ENCODE measurements at regions not wholly inside any gene's neighbourhood (a gene's known extent, or its start where the extent isn't known, plus 50 kb on each side); places are given as distances from the start of the nearest gene placed in this dataset.

DNA sequence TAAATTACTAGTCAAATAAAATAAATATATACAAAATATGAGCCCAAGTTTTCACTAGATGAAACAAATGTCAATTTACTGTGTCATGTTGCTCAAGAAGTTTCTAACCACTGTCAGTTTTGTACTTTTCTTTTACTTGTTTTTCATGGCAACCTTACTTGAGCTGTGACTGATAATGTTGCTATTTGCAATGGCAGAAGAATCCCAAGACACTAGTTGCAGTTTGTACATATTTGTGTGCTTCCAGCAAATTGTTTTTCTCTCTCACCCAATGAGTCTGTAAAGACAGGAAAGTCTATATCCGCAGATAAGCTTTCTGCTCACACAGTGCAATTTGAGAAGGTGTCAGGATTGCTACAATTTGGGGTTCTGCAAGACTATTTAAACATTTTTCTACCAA, 338.6 kb upstream of the PCSK5 start:
- in situ Hi-C loops (cut with HindIII; ENCODE audit: extremely low pct_ligation_motif_present, low pct_unique_long_range_greater_than_20kb) = no loop called here
- CTCF ChIA-PET (ENCODE audit: low intra/inter-chr PET ratio, low total read pairs) = no interaction called here
- FAIRE-seq = no peak

More for the DNA sequence above, 338.6 kb upstream of the PCSK5 start:
- TF ChIP-seq, protein P1, sequence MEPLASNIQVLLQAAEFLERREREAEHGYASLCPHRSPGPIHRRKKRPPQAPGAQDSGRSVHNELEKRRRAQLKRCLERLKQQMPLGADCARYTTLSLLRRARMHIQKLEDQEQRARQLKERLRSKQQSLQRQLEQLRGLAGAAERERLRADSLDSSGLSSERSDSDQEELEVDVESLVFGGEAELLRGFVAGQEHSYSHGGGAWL (CRISPR knock-in tag; IDR thresholded peaks at IDR 0.05) = no peak
- no peak for TF ChIP-seq SP4 (CRISPR knock-in tag; IDR thresholded peaks at IDR 0.05)
- TF ChIP-seq ARNTL (CRISPR knock-in tag; IDR thresholded peaks at IDR 0.05) = no peak
- TF ChIP-seq, protein P2, sequence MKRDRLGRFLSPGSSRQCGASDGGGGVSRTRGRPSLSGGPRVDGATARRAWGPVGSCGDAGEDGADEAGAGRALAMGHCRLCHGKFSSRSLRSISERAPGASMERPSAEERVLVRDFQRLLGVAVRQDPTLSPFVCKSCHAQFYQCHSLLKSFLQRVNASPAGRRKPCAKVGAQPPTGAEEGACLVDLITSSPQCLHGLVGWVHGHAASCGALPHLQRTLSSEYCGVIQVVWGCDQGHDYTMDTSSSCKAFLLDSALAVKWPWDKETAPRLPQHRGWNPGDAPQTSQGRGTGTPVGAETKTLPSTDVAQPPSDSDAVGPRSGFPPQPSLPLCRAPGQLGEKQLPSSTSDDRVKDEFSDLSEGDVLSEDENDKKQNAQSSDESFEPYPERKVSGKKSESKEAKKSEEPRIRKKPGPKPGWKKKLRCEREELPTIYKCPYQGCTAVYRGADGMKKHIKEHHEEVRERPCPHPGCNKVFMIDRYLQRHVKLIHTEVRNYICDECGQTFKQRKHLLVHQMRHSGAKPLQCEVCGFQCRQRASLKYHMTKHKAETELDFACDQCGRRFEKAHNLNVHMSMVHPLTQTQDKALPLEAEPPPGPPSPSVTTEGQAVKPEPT (CRISPR knock-in tag; IDR thresholded peaks at IDR 0.05; ENCODE audit: low read depth) = no peak
- no peak for TF ChIP-seq CHD4 (IDR thresholded peaks at IDR 0.05; ENCODE audit: borderline replicate concordance, low read length)
- no peak for TF ChIP-seq SCMH1 (CRISPR knock-in tag; IDR thresholded peaks at IDR 0.05; ENCODE audit: borderline replicate concordance)
- TF ChIP-seq, protein P3, sequence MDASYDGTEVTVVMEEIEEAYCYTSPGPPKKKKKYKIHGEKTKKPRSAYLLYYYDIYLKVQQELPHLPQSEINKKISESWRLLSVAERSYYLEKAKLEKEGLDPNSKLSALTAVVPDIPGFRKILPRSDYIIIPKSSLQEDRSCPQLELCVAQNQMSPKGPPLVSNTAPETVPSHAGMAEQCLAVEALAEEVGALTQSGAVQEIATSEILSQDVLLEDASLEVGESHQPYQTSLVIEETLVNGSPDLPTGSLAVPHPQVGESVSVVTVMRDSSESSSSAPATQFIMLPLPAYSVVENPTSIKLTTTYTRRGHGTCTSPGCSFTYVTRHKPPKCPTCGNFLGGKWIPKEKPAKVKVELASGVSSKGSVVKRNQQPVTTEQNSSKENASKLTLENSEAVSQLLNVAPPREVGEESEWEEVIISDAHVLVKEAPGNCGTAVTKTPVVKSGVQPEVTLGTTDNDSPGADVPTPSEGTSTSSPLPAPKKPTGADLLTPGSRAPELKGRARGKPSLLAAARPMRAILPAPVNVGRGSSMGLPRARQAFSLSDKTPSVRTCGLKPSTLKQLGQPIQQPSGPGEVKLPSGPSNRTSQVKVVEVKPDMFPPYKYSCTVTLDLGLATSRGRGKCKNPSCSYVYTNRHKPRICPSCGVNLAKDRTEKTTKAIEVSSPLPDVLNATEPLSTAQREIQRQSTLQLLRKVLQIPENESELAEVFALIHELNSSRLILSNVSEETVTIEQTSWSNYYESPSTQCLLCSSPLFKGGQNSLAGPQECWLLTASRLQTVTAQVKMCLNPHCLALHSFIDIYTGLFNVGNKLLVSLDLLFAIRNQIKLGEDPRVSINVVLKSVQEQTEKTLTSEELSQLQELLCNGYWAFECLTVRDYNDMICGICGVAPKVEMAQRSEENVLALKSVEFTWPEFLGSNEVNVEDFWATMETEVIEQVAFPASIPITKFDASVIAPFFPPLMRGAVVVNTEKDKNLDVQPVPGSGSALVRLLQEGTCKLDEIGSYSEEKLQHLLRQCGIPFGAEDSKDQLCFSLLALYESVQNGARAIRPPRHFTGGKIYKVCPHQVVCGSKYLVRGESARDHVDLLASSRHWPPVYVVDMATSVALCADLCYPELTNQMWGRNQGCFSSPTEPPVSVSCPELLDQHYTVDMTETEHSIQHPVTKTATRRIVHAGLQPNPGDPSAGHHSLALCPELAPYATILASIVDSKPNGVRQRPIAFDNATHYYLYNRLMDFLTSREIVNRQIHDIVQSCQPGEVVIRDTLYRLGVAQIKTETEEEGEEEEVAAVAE (CRISPR knock-in tag; IDR thresholded peaks at IDR 0.05; ENCODE audit: borderline replicate concordance) = no peak
- TF ChIP-seq ZNF747 (CRISPR knock-in tag; IDR thresholded peaks at IDR 0.05; ENCODE audit: borderline replicate concordance) = no peak
- TF ChIP-seq, protein P4, sequence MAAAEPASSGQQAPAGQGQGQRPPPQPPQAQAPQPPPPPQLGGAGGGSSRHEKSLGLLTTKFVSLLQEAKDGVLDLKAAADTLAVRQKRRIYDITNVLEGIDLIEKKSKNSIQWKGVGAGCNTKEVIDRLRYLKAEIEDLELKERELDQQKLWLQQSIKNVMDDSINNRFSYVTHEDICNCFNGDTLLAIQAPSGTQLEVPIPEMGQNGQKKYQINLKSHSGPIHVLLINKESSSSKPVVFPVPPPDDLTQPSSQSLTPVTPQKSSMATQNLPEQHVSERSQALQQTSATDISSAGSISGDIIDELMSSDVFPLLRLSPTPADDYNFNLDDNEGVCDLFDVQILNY (CRISPR knock-in tag; conservative IDR thresholded peaks at IDR 0.05) = no peak
- TF ChIP-seq ZFP36L2 (CRISPR knock-in tag; IDR thresholded peaks at IDR 0.05) = no peak
- no peak for TF ChIP-seq ZNF768 (CRISPR knock-in tag; IDR thresholded peaks at IDR 0.05)
- BruUV-seq (replicated peaks) = no TSS peak
- POLR2A ChIA-PET = no interaction called here
- Histone ChIP-seq H4K20me1 (ENCODE audit: insufficient read depth, low read length) (no peaks in the 10 kb centered on the region), H3K36me3 (replicated peaks in 1 of 2; ENCODE audit: control insufficient read depth in 1 of 2, insufficient read depth in 2 of 2, low read length in 2 of 2) (no peaks in the 10 kb centered on the region), H3K4me1 (ENCODE audit: insufficient read depth, low read length) (no peaks in the 10 kb centered on the region), H3K9ac (ENCODE audit: insufficient read depth, low read depth, low read length) (no peak overlapping the region), H3K27ac (ENCODE audit: extremely low read length, insufficient read depth, low read length) (no peak overlapping the region), H3K4me3 (replicated peaks in 1 of 3; ENCODE audit: insufficient read depth in 1 of 3, low read depth in 2 of 3, low read length in 3 of 3) (no peak overlapping the region), H3K4me2 (ENCODE audit: low read depth, low read length) (no peak overlapping the region), H3K79me2 (ENCODE audit: insufficient read depth, low read length) (no peaks in the 10 kb centered on the region), H3K27me3 (ENCODE audit: control insufficient read depth in 1 of 2, insufficient read depth in 2 of 2, low read length in 2 of 2) (no peaks in the 10 kb centered on the region), H2AFZ (ENCODE audit: low read length) (no peak overlapping the region), H3K9me3 (ENCODE audit: low read length) (peaks cover 2% of the 10 kb centered on the region; the same call in 1 of the 2 replicates)
- no peak for ATAC-seq
- 7% methylated on average over 1 of the region's 1 CpG for WGBS (ENCODE audit: low lambda C conversion rate)
- intact Hi-C loops (cut with micrococcal nuclease; ENCODE audit: unreplicated experiment) = no loop called here
- DNase-seq (ENCODE audit: low spot score) = no peak
